ENCODE measurements at regions not wholly inside any gene's neighbourhood (a gene's known extent, or its start where the extent isn't known, plus 50 kb on each side); places are given as distances from the start of the nearest gene placed in this dataset.

DNA sequence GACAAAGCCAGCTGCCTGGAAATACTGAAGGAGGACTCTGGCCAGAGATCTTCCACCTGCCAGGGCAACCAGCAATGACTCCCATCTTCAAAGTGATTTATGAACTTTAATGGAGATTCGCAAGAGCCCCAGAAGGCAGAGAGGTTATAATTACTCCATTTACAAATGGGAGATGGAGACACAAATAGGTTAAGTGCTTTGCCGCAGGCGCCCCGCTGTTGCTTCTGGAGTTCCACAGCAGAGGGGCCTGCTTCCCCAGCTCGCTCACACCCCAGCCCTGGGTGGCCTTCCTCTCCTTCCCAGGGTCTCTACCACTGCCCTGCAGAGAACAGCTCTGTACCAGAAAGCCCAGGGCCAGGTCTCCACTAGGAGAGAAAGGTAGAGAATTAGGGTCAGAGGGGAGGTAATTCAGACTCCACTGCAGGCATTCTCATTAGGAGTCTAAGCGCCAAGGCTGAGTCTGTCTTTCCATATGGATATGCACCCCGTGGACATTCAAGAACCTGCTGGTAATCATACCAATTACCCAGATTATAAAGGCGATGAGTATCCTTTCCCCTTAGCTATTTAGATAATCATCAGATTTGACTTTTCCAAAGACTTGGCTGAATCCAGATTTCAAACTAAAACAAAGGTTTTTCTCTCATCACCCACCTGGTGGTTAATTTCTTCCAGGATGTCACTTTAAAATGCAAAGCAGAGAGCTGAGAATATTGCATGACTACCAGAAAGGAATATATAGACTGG is 157.6 kb upstream of the TUT7 start:
- TF ChIP-seq, protein P1, sequence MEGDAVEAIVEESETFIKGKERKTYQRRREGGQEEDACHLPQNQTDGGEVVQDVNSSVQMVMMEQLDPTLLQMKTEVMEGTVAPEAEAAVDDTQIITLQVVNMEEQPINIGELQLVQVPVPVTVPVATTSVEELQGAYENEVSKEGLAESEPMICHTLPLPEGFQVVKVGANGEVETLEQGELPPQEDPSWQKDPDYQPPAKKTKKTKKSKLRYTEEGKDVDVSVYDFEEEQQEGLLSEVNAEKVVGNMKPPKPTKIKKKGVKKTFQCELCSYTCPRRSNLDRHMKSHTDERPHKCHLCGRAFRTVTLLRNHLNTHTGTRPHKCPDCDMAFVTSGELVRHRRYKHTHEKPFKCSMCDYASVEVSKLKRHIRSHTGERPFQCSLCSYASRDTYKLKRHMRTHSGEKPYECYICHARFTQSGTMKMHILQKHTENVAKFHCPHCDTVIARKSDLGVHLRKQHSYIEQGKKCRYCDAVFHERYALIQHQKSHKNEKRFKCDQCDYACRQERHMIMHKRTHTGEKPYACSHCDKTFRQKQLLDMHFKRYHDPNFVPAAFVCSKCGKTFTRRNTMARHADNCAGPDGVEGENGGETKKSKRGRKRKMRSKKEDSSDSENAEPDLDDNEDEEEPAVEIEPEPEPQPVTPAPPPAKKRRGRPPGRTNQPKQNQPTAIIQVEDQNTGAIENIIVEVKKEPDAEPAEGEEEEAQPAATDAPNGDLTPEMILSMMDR (conservative IDR thresholded peaks at IDR 0.05; ENCODE audit: low read length): no peak
- no peak for TF ChIP-seq EZH2phosphoT487 (IDR thresholded peaks at IDR 0.05; ENCODE audit: borderline replicate concordance)

Data from Loucy (cell line).